ENCODE measurements at regions not wholly inside any gene's neighbourhood (a gene's known extent, or its start where the extent isn't known, plus 50 kb on each side); places are given as distances from the start of the nearest gene placed in this dataset.

DNA sequence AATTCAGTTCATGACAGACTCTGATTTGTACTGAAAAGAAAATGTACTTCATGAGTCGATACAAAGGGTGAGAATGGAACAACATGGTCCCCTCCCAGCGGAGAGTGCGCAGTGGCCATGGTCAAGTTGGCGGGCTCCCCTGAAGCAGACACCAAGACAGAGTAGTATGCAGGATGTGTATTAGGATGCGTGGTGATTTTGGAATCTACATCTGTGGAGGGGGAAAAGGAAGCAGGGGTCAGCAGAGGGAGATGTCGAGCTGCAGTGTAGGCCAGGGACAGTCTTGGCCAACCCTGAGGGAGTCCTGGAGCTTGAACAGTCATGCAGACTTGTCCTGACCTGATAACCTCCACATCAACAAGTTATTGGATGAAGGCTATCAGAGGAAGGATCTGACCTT, 481.0 kb downstream of the OMA1 start:
- ChIA-PET RAD21 (ENCODE audit: low non-redundant PET in 1 of 2, low total read pairs in 2 of 2, uncharacterized antibody in 2 of 2, unreplicated experiment in 2 of 2) (no interaction called here), CTCF (interaction anchor here (0.6 kb wide), 1 partner anchor 420 kb away, joined by 3 read pairs; no protein-coding TSS in a partner anchor), POLR2A (no interaction called here)
- DNase-seq (ENCODE audit: low read depth, low spot score) (no peak), ATAC-seq (0 out of 2 replicates have a peak, but pooled peaks have one; percentile 40)
- Histone ChIP-seq H3K4me1 (ENCODE audit: control insufficient read depth in 1 of 2, insufficient read depth in 2 of 2, low read length in 2 of 2) (no peaks in the 10 kb centered on the region), H3K27me3 (ENCODE audit: insufficient read depth, low read length) (peaks cover 3% of the 10 kb centered on the region; the same call in 1 of the 2 replicates), H3K9me2 (ENCODE audit: insufficient read depth) (no peaks in the 10 kb centered on the region), H4K20me1 (ENCODE audit: insufficient read depth) (no peaks in the 10 kb centered on the region), H3K27ac (ENCODE audit: low read depth, low read length) (no peak overlapping the region), H3K79me2 (ENCODE audit: insufficient read depth, low read length) (no peaks in the 10 kb centered on the region), H3K4me3 (replicated peaks in 1 of 2; ENCODE audit: low read depth in 1 of 2, low read length in 2 of 2) (no peak overlapping the region), H3K4me2 (ENCODE audit: low read length) (no peak overlapping the region), H2AFZ (ENCODE audit: low read depth, low read length, poor library complexity, severe bottlenecking) (no peak overlapping the region), H3K9ac (ENCODE audit: low read length) (no peak overlapping the region), H3K36me3 (ENCODE audit: control insufficient read depth in 1 of 2, insufficient read depth in 2 of 2, low read length in 2 of 2) (no peaks in the 10 kb centered on the region), H3K9me3 (ENCODE audit: control insufficient read depth in 1 of 2, insufficient read depth in 1 of 2, low read depth in 1 of 2, low read length in 2 of 2) (no peaks in the 10 kb centered on the region)
- intact Hi-C loops (cut with micrococcal nuclease), result no loop called here
- no TSS peak for BruUV-seq (replicated peaks)
- TF ChIP-seq CEBPB (IDR thresholded peaks at IDR 0.05; ENCODE audit: low read depth) (no peak), SP1 (IDR thresholded peaks at IDR 0.05; ENCODE audit: low read depth) (no peak), YY1 (IDR thresholded peaks at IDR 0.05; ENCODE audit: extremely low read depth, insufficient replicate concordance, low read depth, low read length) (no peak), JUND (IDR thresholded peaks at IDR 0.05) (no peak), ZBTB33 (IDR thresholded peaks at IDR 0.05; ENCODE audit: extremely low read depth, insufficient replicate concordance, low read length) (no peak), EGR1 (IDR thresholded peaks at IDR 0.05; ENCODE audit: low read depth) (no peak), ZFX (IDR thresholded peaks at IDR 0.05) (no peak), POLR2AphosphoS5 (IDR thresholded peaks at IDR 0.05; ENCODE audit: low read depth, low read length) (no peak), FOSL1 (IDR thresholded peaks at IDR 0.05; ENCODE audit: low read depth) (no peak), ELF1 (IDR thresholded peaks at IDR 0.05; ENCODE audit: borderline replicate concordance, low read depth) (no peak), TCF7L2 (IDR thresholded peaks at IDR 0.05; ENCODE audit: borderline replicate concordance, extremely low read depth, insufficient read depth, insufficient read length) (no peak), EZH2 (IDR thresholded peaks at IDR 0.05) (no peak), RAD21 (IDR thresholded peaks at IDR 0.05; ENCODE audit: low read depth) (no peak), MAX (IDR thresholded peaks at IDR 0.05) (no peak), EZH2phosphoT487 (IDR thresholded peaks at IDR 0.05; ENCODE audit: borderline replicate concordance) (no peak), SRF (IDR thresholded peaks at IDR 0.05; ENCODE audit: low read depth) (no peak), SIN3A (IDR thresholded peaks at IDR 0.05; ENCODE audit: low read depth) (no peak)
- TF ChIP-seq, protein P1, sequence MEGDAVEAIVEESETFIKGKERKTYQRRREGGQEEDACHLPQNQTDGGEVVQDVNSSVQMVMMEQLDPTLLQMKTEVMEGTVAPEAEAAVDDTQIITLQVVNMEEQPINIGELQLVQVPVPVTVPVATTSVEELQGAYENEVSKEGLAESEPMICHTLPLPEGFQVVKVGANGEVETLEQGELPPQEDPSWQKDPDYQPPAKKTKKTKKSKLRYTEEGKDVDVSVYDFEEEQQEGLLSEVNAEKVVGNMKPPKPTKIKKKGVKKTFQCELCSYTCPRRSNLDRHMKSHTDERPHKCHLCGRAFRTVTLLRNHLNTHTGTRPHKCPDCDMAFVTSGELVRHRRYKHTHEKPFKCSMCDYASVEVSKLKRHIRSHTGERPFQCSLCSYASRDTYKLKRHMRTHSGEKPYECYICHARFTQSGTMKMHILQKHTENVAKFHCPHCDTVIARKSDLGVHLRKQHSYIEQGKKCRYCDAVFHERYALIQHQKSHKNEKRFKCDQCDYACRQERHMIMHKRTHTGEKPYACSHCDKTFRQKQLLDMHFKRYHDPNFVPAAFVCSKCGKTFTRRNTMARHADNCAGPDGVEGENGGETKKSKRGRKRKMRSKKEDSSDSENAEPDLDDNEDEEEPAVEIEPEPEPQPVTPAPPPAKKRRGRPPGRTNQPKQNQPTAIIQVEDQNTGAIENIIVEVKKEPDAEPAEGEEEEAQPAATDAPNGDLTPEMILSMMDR (IDR thresholded peaks at IDR 0.05 in 2 of 3, conservative IDR thresholded peaks at IDR 0.05 in 1 of 3; ENCODE audit: borderline replicate concordance in 1 of 3, insufficient read depth in 1 of 3, low read depth in 2 of 3, low read length in 2 of 3), result no peak
- TF ChIP-seq, protein P2, sequence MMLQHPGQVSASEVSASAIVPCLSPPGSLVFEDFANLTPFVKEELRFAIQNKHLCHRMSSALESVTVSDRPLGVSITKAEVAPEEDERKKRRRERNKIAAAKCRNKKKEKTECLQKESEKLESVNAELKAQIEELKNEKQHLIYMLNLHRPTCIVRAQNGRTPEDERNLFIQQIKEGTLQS (IDR thresholded peaks at IDR 0.05), result no peak
